Right renal cortex interstitium (tissue), 3 donors: ENCODE measurements at regions not wholly inside any gene's neighbourhood (a gene's known extent, or its start where the extent isn't known, plus 50 kb on each side); places are given as distances from the start of the nearest gene placed in this dataset.
"Not testable (repeated sequence)": the region's sequence is repeated elsewhere in the genome, so short reads cannot be mapped to it uniquely, and the experiment has no call there.

Experiments used
- DNase-seq, 3 donors: peaks; one replicate each; pipeline ENCODE4 v3.0.0-alpha.2; 2013; ENCODE audit warnings: low read depth in 3 of 3, low spot score in 2 of 3

- no peak for DNase-seq
Observed at GRCh38 chr9:107847978-107848964, 358.7 kb upstream of the KLF4 start.

GRCh38 chr9:107842530-107842929 lies 353.0 kb upstream of the KLF4 start:
- DNase-seq, result no peak

- DNase-seq, result no peak
Observed at GRCh38 chr9:107841076-107841475, 351.5 kb upstream of the KLF4 start.

- no peak for DNase-seq
Observed at GRCh38 chr9:107839371-107839770, 349.8 kb upstream of the KLF4 start.

- DNase-seq, result no peak
Observed at GRCh38 chr9:107838766-107839165, 349.2 kb upstream of the KLF4 start.

- no peak for DNase-seq
Observed at GRCh38 chr9:107836300-107836699, 346.7 kb upstream of the KLF4 start.

GRCh38 chr9:107833295-107833694 lies 343.7 kb upstream of the KLF4 start:
- DNase-seq, result no peak

- no peak for DNase-seq
Observed at GRCh38 chr9:107832871-107833270, 343.3 kb upstream of the KLF4 start.

GRCh38 chr9:107830479-107830878 lies 340.9 kb upstream of the KLF4 start:
- DNase-seq, result no peak

- no peak for DNase-seq
Observed at GRCh38 chr9:107827884-107828283, 338.3 kb upstream of the KLF4 start.

- no peak for DNase-seq
Observed at GRCh38 chr9:107827304-107827703, 337.7 kb upstream of the KLF4 start.

GRCh38 chr9:107826688-107826983 lies 337.1 kb upstream of the KLF4 start:
- DNase-seq, result not testable (repeated sequence)

- no peak for DNase-seq
Observed at GRCh38 chr9:107824556-107824955, 335.0 kb upstream of the KLF4 start.

- no peak for DNase-seq
Observed at GRCh38 chr9:107819772-107820565, 330.4 kb upstream of the KLF4 start.

GRCh38 chr9:107818503-107818829 lies 328.9 kb upstream of the KLF4 start:
- not testable (repeated sequence) for DNase-seq

GRCh38 chr9:107817595-107818502 lies 328.3 kb upstream of the KLF4 start:
- DNase-seq, result not testable (repeated sequence)

- no peak for DNase-seq
Observed at GRCh38 chr9:107816561-107817021, 327.0 kb upstream of the KLF4 start.

- no peak for DNase-seq
Observed at GRCh38 chr9:107815782-107816560, 326.4 kb upstream of the KLF4 start.

GRCh38 chr9:107813287-107813686 lies 323.7 kb upstream of the KLF4 start:
- DNase-seq, result no peak

- DNase-seq, result no peak
Observed at GRCh38 chr9:107810461-107810961, 320.9 kb upstream of the KLF4 start.
